SK-N-SH (cell line): ENCODE measurements at regions not wholly inside any gene's neighbourhood (a gene's known extent, or its start where the extent isn't known, plus 50 kb on each side); places are given as distances from the start of the nearest gene placed in this dataset.

Source experiments
- CTCF ChIA-PET: fragments of 300-600, 350-600 bp; formaldehyde crosslinking; extraction: SDS; loops from one replicate; lab custom pipeline; 2021; lab: Yijun Ruan, JAX
- POLR2A ChIA-PET: fragments of 350-600 bp; sonication (Branson Sonifier 250); formaldehyde crosslinking; extraction: SDS; loops from one replicate; lab custom pipeline; 2020; ENCODE audit warnings: antibody characterized with exemption, inconsistent platforms; lab: Yijun Ruan, JAX
- DNase-seq: peaks from one replicate; pipeline ENCODE4 v3.0.0; 2012
- H2AFZ ChIP-seq: fragments of 200-600 bp; sonication (generic); 2 replicates; pipeline ENCODE4 v1.8.1; 2016; ENCODE audit warnings: antibody characterized with exemption, mild to moderate bottlenecking, low read depth
- H3F3A ChIP-seq: fragments of 200-600 bp; sonication (generic); replicated peaks from 2 replicates; pipeline ENCODE3; 2016; ENCODE audit warnings: antibody characterized with exemption, mild to moderate bottlenecking; ENCODE audit not compliant: insufficient read depth
- H3K27ac ChIP-seq, 2 experiments: fragments of 200-500 bp in 1 of 2; fragments of 200-600 bp in 1 of 2; sonication (Bioruptor generic) in 1 of 2; sonication (generic), shearing (Covaris generic) in 1 of 2; 2 replicates each; pipeline versions ENCODE4 v1.5.1 to v1.6.1; 2014 to 2016; ENCODE audit warnings: low read depth in 2 of 2, inconsistent platforms in 1 of 2, low read length in 1 of 2, mild to moderate bottlenecking in 1 of 2, mixed read lengths in 1 of 2
- H3K27me3 ChIP-seq: fragments of 200-600 bp; sonication (generic), shearing (Covaris generic); 2 replicates; pipeline ENCODE4 v1.6.1; 2016; ENCODE audit warnings: mixed run types; ENCODE audit not compliant: insufficient read depth
- H3K36me3 ChIP-seq, 2 experiments: fragments of 200-500 bp in 1 of 2; fragments of 200-600 bp in 1 of 2; sonication (Bioruptor generic) in 1 of 2; sonication (generic) in 1 of 2; replicated peaks in 1 of 2; 2 replicates each; pipeline versions ENCODE3 to v1.5.1; 2014 to 2016; ENCODE audit warnings: low read length in 1 of 2, mild to moderate bottlenecking in 1 of 2; ENCODE audit not compliant: insufficient read depth in 2 of 2, control insufficient read depth in 1 of 2
- H3K4me1 ChIP-seq, 2 experiments: fragments of 200-500 bp in 1 of 2; fragments of 200-600 bp in 1 of 2; sonication (Bioruptor generic) in 1 of 2; sonication (generic), shearing (Covaris generic) in 1 of 2; 2 replicates each; pipeline versions ENCODE4 v1.5.1 to v1.6.1; 2014 to 2016; ENCODE audit warnings: low read depth in 1 of 2, low read length in 1 of 2, mixed run types in 1 of 2; ENCODE audit not compliant: insufficient read depth in 2 of 2, control insufficient read depth in 1 of 2
- H3K4me2 ChIP-seq: fragments of 200-600 bp; sonication (generic), shearing (Covaris generic); 2 replicates; pipeline ENCODE4 v1.6.1; 2017; ENCODE audit warnings: mixed run types
- H3K4me3 ChIP-seq, 2 experiments: fragments of 200-500 bp in 1 of 2; fragments of 200-600 bp in 1 of 2; sonication (Bioruptor generic) in 1 of 2; sonication (generic), shearing (Covaris generic) in 1 of 2; 2 replicates each; pipeline versions ENCODE4 v1.5.1 to v1.8.1; 2014 to 2016; ENCODE audit warnings: low read depth in 2 of 2, inconsistent platforms in 1 of 2, low read length in 1 of 2, mild to moderate bottlenecking in 1 of 2, mixed read lengths in 1 of 2, moderate library complexity in 1 of 2
- H3K79me2 ChIP-seq: fragments of 200-600 bp; sonication (generic); 2 replicates; pipeline ENCODE4 v1.8.1; 2017; ENCODE audit warnings: mild to moderate bottlenecking; ENCODE audit not compliant: insufficient read depth
- H3K9ac ChIP-seq: fragments of 200-600 bp; sonication (generic); 2 replicates; pipeline ENCODE4 v1.6.1; 2017; ENCODE audit warnings: mixed run types
- H3K9me2 ChIP-seq: fragments of 200-600 bp; sonication (generic); 2 replicates; pipeline ENCODE4 v1.6.1; 2017; ENCODE audit warnings: mixed run types
- H3K9me3 ChIP-seq: fragments of 200-600 bp; sonication (generic); 2 replicates; pipeline ENCODE4 v1.6.1; 2017; ENCODE audit warnings: mixed run types, mild to moderate bottlenecking, moderate library complexity
- H4K20me1 ChIP-seq: fragments of 200-600 bp; sonication (generic); 2 replicates; pipeline ENCODE4 v1.6.1; 2017; ENCODE audit warnings: mild to moderate bottlenecking, mixed run types; ENCODE audit not compliant: insufficient read depth
- CHD2 ChIP-seq: fragments of 150-350 bp; IDR thresholded peaks from 2 replicates; pipeline ENCODE4 v1.6.1; 2018; ENCODE audit warnings: low read length; ENCODE audit not compliant: partially characterized antibody
- CTCF ChIP-seq: fragments of 200-600 bp; sonication (generic); IDR thresholded peaks from 2 replicates; pipeline ENCODE4 v1.6.1; 2017; ENCODE audit warnings: antibody characterized with exemption, mild to moderate bottlenecking, moderate library complexity
- ELF1 ChIP-seq: IDR thresholded peaks from 2 replicates; pipeline ENCODE4 v1.4.0; 2012
- EP300 ChIP-seq, 2 experiments: IDR thresholded peaks; 2 replicates each; pipeline versions ENCODE4 v1.4.0 to v1.6.1; 2012; ENCODE audit warnings: borderline replicate concordance in 1 of 2, low read depth in 1 of 2, low read length in 1 of 2
- EZH2phosphoT487 ChIP-seq: fragments of 200-600 bp; sonication (generic); IDR thresholded peaks from 2 replicates; pipeline ENCODE4 v1.6.1; 2017; ENCODE audit warnings: low read depth, mixed run types, mild to moderate bottlenecking, antibody characterized with exemption, moderate library complexity, borderline replicate concordance
- GABPA ChIP-seq: IDR thresholded peaks from 2 replicates; pipeline ENCODE4 v1.4.0; 2012; ENCODE audit warnings: low read depth, mild to moderate bottlenecking
- IRF3 ChIP-seq: fragments of 150-350 bp; IDR thresholded peaks from 2 replicates; pipeline ENCODE4 v1.6.1; 2016; ENCODE audit warnings: mild to moderate bottlenecking, low read depth, low read length
- JUND ChIP-seq: IDR thresholded peaks from 2 replicates; pipeline ENCODE4 v1.4.0; 2012
- MEF2A ChIP-seq: IDR thresholded peaks from 2 replicates; pipeline ENCODE4 v1.4.0; 2012; ENCODE audit warnings: low read depth, borderline replicate concordance
- NFIC ChIP-seq: IDR thresholded peaks from 2 replicates; pipeline ENCODE4 v1.4.0; 2012; ENCODE audit warnings: borderline replicate concordance
- PBX3 ChIP-seq: IDR thresholded peaks from 2 replicates; pipeline ENCODE4; 2012
- POLR2AphosphoS5 ChIP-seq: IDR thresholded peaks from 2 replicates; pipeline ENCODE4 v1.6.1; 2012; ENCODE audit warnings: low read depth, low read length
- RAD21 ChIP-seq: IDR thresholded peaks from 2 replicates; pipeline ENCODE4 v1.6.1; 2012; ENCODE audit warnings: mild to moderate bottlenecking, low read length
- RCOR1 ChIP-seq: fragments of 150-350 bp; IDR thresholded peaks from 2 replicates; pipeline ENCODE4 v1.6.1; 2017; ENCODE audit warnings: antibody characterized with exemption, low read length
- REST ChIP-seq: IDR thresholded peaks from 2 replicates; pipeline ENCODE4 v1.6.1; 2012; ENCODE audit warnings: mild to moderate bottlenecking, low read depth, low read length, moderate library complexity
- RFX5 ChIP-seq: IDR thresholded peaks from 2 replicates; pipeline ENCODE4 v1.6.1; 2012; ENCODE audit warnings: mild to moderate bottlenecking, improper control_type of control experiment, low read length
- RXRA ChIP-seq: IDR thresholded peaks from 2 replicates; pipeline ENCODE4 v1.4.0; 2012; ENCODE audit warnings: low read depth, mild to moderate bottlenecking, borderline replicate concordance
- SIN3A ChIP-seq: IDR thresholded peaks from 2 replicates; pipeline ENCODE4 v1.6.1; 2012; ENCODE audit warnings: low read depth, mild to moderate bottlenecking, low read length, moderate library complexity, borderline replicate concordance
- TAF1 ChIP-seq: IDR thresholded peaks from 2 replicates; pipeline ENCODE4 v1.6.1; 2012; ENCODE audit warnings: low read depth, mild to moderate bottlenecking, low read length, moderate library complexity, borderline replicate concordance
- TCF12 ChIP-seq: IDR thresholded peaks from 2 replicates; pipeline ENCODE4 v1.4.0; 2012
- TEAD4 ChIP-seq: IDR thresholded peaks from 2 replicates; pipeline ENCODE4 v1.4.0; 2012; ENCODE audit warnings: mild to moderate bottlenecking, borderline replicate concordance; ENCODE audit not compliant: insufficient read depth
- USF1 ChIP-seq: IDR thresholded peaks from 2 replicates; pipeline ENCODE4 v1.4.0; 2012; ENCODE audit warnings: low read depth, borderline replicate concordance
- WGBS: methylation state at CpG from one replicate; pipeline ENCODE4 v1.1.6; 2017; ENCODE audit warnings: low lambda C conversion rate; 5-methylcytosine and 5-hydroxymethylcytosine counted together

- DNase-seq, result no peak
- H3K27ac ChIP-seq, result no peak overlapping the region
- ChIA-PET POLR2A (no interaction called here), CTCF (interaction anchor here (1.2 kb wide), 1 partner anchor 10 kb away, joined by 4 read pairs; no protein-coding TSS in a partner anchor)
- no peak overlapping the region for H2AFZ ChIP-seq
- H3K4me1 ChIP-seq, result no peaks in the 10 kb centered on the region
- no peak overlapping the region for H3K4me3 ChIP-seq
- 33% methylated on average over 1 of the region's 1 CpG for WGBS
- no peaks in the 10 kb centered on the region for H3K9me3 ChIP-seq
- H3K4me2 ChIP-seq, result no peak overlapping the region
- H3K36me3 ChIP-seq, result no peaks in the 10 kb centered on the region
- H3K9ac ChIP-seq, result no peak overlapping the region
- H3F3A ChIP-seq, result no peaks in the 10 kb centered on the region
- H4K20me1 ChIP-seq, result no peaks in the 10 kb centered on the region
- H3K9me2 ChIP-seq, result no peaks in the 10 kb centered on the region
- TF ChIP-seq POLR2AphosphoS5 (no peak), RAD21 (no peak), MEF2A (no peak), JUND (no peak), EP300 (IDR thresholded peaks at IDR 0.05; ENCODE audit: borderline replicate concordance in 1 of 2, low read depth in 1 of 2, low read length in 1 of 2) (no peak), GABPA (no peak), CHD2 (no peak), RFX5 (no peak), PBX3 (no peak), RXRA (no peak), ELF1 (no peak), CTCF (no peak)
- H3K27me3 ChIP-seq, result no peaks in the 10 kb centered on the region
- no peaks in the 10 kb centered on the region for H3K79me2 ChIP-seq
Measured at GRCh38 chr12:42660117-42660516, 70.6 kb upstream of the PRICKLE1 start.

GRCh38 chr12:42652048-42652447, 62.5 kb upstream of the PRICKLE1 start:
- no peaks in the 10 kb centered on the region for H3K36me3 ChIP-seq
- H3K4me1 ChIP-seq, result no peaks in the 10 kb centered on the region
- H3K9ac ChIP-seq, result no peak overlapping the region
- no peak overlapping the region for H3K4me3 ChIP-seq
- ChIA-PET POLR2A (no interaction called here), CTCF (interaction anchor here (0.8 kb wide), 1 partner anchor 630 kb away, joined by 4 read pairs; no protein-coding TSS in a partner anchor)
- no peaks in the 10 kb centered on the region for H3F3A ChIP-seq
- H3K4me2 ChIP-seq, result no peak overlapping the region
- WGBS, result 39% methylated on average over 5 of the region's 5 CpGs
- DNase-seq, result no peak
- H2AFZ ChIP-seq, result no peak overlapping the region
- no peak overlapping the region for H3K27ac ChIP-seq
- H3K9me3 ChIP-seq, result no peaks in the 10 kb centered on the region
- H3K27me3 ChIP-seq, result no peaks in the 10 kb centered on the region
- H3K9me2 ChIP-seq, result no peaks in the 10 kb centered on the region
- H4K20me1 ChIP-seq, result no peaks in the 10 kb centered on the region
- no peaks in the 10 kb centered on the region for H3K79me2 ChIP-seq
- TF ChIP-seq GABPA (no peak), TCF12 (no peak), EZH2phosphoT487 (no peak), USF1 (no peak), SIN3A (no peak), POLR2AphosphoS5 (no peak), REST (no peak), TAF1 (no peak), ELF1 (no peak), TEAD4 (no peak), IRF3 (no peak), NFIC (no peak), RCOR1 (no peak)
